ENCODE measurements at regions not wholly inside any gene's neighbourhood (a gene's known extent, or its start where the extent isn't known, plus 50 kb on each side); places are given as distances from the start of the nearest gene placed in this dataset.

DNA sequence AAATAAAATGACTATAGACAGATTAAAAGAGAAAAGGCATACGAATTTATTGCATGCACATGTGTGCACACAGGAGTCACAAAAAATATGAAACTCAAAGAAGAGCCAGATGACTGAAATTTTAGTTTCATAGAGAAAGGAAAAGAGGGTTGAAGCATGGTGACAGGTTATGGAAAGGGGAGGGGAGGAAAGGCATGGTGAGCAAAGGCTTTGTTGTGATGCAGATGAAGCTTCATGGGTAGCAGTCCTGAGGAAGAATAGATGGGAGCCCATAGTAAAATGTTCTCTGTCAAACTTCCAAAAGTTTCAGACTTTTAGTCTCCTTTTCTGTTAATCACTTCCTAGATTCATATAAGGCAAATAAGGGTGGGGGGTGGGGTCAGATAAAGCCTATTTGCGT, 612.7 kb upstream of the ATP2B1 start:
- no peak overlapping the region for H3K4me3 ChIP-seq (ENCODE audit: low read depth in 1 of 2, low read length in 2 of 2)
- DNase-seq (no peak), ATAC-seq (ENCODE audit: insufficient read depth, low read depth) (no peak)
- H3K9me3 ChIP-seq (ENCODE audit: insufficient read depth, low read length, severe bottlenecking): no peaks in the 10 kb centered on the region
- no peaks in the 10 kb centered on the region for H4K20me1 ChIP-seq (ENCODE audit: insufficient read depth, low read length)
- no peak overlapping the region for H3K9ac ChIP-seq (ENCODE audit: low read depth, low read length)
- no peak overlapping the region for H2AFZ ChIP-seq (ENCODE audit: low read depth, low read length)
- TF ChIP-seq EZH2 (IDR thresholded peaks at IDR 0.05; ENCODE audit: borderline replicate concordance, low read depth, low read length, severe bottlenecking): no peak
- TF ChIP-seq, protein P1, sequence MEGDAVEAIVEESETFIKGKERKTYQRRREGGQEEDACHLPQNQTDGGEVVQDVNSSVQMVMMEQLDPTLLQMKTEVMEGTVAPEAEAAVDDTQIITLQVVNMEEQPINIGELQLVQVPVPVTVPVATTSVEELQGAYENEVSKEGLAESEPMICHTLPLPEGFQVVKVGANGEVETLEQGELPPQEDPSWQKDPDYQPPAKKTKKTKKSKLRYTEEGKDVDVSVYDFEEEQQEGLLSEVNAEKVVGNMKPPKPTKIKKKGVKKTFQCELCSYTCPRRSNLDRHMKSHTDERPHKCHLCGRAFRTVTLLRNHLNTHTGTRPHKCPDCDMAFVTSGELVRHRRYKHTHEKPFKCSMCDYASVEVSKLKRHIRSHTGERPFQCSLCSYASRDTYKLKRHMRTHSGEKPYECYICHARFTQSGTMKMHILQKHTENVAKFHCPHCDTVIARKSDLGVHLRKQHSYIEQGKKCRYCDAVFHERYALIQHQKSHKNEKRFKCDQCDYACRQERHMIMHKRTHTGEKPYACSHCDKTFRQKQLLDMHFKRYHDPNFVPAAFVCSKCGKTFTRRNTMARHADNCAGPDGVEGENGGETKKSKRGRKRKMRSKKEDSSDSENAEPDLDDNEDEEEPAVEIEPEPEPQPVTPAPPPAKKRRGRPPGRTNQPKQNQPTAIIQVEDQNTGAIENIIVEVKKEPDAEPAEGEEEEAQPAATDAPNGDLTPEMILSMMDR (IDR thresholded peaks at IDR 0.05; ENCODE audit: borderline replicate concordance, extremely low read depth, low read length, poor library complexity, severe bottlenecking): no peak
- H3K4me2 ChIP-seq (ENCODE audit: insufficient read depth, low read length): no peak overlapping the region
- no peak overlapping the region for H3K27ac ChIP-seq (ENCODE audit: low read length)
- no peaks in the 10 kb centered on the region for H3K36me3 ChIP-seq (ENCODE audit: insufficient read depth, low read length)
- H3K79me2 ChIP-seq (ENCODE audit: insufficient read depth, low read length): no peaks in the 10 kb centered on the region
- no peaks in the 10 kb centered on the region for H3K27me3 ChIP-seq (ENCODE audit: insufficient read depth, low read length, poor library complexity)
- no peaks in the 10 kb centered on the region for H3K4me1 ChIP-seq (ENCODE audit: insufficient read depth, low read length)

DNA sequence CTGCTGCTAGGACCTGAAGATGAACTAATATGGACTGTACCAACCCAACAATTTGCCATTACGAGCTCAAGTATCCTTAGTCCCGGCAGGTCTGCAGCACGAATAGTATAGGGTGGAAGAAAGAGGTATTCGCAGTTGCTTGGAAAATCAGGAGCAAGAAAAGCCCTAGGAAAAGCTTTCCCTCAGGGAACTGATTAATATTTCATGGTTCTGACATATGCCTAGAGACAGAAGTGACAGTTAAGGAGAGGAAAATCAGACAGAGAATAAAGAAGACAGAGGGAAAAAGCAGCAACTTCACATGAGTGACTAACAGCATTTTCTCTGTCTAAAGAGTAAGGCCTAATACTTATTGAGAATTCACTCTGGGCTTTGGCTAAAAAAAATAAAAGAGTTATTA, 602.9 kb upstream of the ATP2B1 start:
- Histone ChIP-seq H3K4me1 (ENCODE audit: insufficient read depth, low read length) (no peaks in the 10 kb centered on the region), H2AFZ (ENCODE audit: low read depth, low read length) (no peak overlapping the region), H3K9me3 (ENCODE audit: insufficient read depth, low read length, severe bottlenecking) (no peaks in the 10 kb centered on the region), H3K79me2 (ENCODE audit: insufficient read depth, low read length) (no peaks in the 10 kb centered on the region), H3K4me2 (ENCODE audit: insufficient read depth, low read length) (no peak overlapping the region), H3K9ac (ENCODE audit: low read depth, low read length) (no peak overlapping the region), H3K4me3 (ENCODE audit: low read depth in 1 of 2, low read length in 2 of 2) (no peak overlapping the region), H3K27ac (ENCODE audit: low read length) (no peak overlapping the region), H4K20me1 (ENCODE audit: insufficient read depth, low read length) (no peaks in the 10 kb centered on the region), H3K36me3 (ENCODE audit: insufficient read depth, low read length) (no peaks in the 10 kb centered on the region), H3K27me3 (ENCODE audit: insufficient read depth, low read length, poor library complexity) (no peaks in the 10 kb centered on the region)
- TF ChIP-seq, protein P1 (IDR thresholded peaks at IDR 0.05; ENCODE audit: borderline replicate concordance, extremely low read depth, low read length, poor library complexity, severe bottlenecking): no peak
- no peak for TF ChIP-seq EZH2 (IDR thresholded peaks at IDR 0.05; ENCODE audit: borderline replicate concordance, low read depth, low read length, severe bottlenecking)
- ATAC-seq (ENCODE audit: insufficient read depth, low read depth) (no peak), DNase-seq (no peak)

DNA sequence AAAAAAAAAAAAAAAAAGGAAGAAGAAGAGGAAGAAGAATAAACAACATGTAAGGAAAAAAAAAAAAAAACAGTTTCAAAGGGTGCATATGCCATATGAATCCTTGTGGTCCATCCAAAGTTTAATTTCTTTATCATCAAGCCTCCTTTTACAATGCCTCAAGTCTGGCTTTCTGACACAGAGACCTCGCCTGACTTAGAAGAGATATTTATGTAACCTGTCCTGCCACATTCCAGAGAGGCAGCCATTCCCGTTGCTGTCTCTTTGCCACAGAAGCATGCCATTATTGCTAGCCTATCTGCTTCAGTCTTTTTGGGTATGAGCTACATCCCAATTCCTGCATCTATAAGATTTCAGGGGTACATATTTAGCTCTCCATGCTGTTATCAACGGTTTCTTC, 596.7 kb upstream of the ATP2B1 start:
- Histone ChIP-seq H3K79me2 (ENCODE audit: insufficient read depth, low read length) (no peaks in the 10 kb centered on the region), H3K4me3 (ENCODE audit: low read depth in 1 of 2, low read length in 2 of 2) (no peak overlapping the region), H3K4me1 (ENCODE audit: insufficient read depth, low read length) (peaks cover 5% of the 10 kb centered on the region), H3K27ac (ENCODE audit: low read length) (no peak overlapping the region), H3K9ac (ENCODE audit: low read depth, low read length) (no peak overlapping the region), H3K36me3 (ENCODE audit: insufficient read depth, low read length) (no peaks in the 10 kb centered on the region), H3K4me2 (ENCODE audit: insufficient read depth, low read length) (no peak overlapping the region), H3K27me3 (ENCODE audit: insufficient read depth, low read length, poor library complexity) (no peaks in the 10 kb centered on the region), H4K20me1 (ENCODE audit: insufficient read depth, low read length) (no peaks in the 10 kb centered on the region), H3K9me3 (ENCODE audit: insufficient read depth, low read length, severe bottlenecking) (no peaks in the 10 kb centered on the region), H2AFZ (ENCODE audit: low read depth, low read length) (no peak overlapping the region)
- ATAC-seq (ENCODE audit: insufficient read depth, low read depth) (no peak), DNase-seq (no peak)
- TF ChIP-seq, protein P1 (IDR thresholded peaks at IDR 0.05; ENCODE audit: borderline replicate concordance, extremely low read depth, low read length, poor library complexity, severe bottlenecking): no peak

DNA sequence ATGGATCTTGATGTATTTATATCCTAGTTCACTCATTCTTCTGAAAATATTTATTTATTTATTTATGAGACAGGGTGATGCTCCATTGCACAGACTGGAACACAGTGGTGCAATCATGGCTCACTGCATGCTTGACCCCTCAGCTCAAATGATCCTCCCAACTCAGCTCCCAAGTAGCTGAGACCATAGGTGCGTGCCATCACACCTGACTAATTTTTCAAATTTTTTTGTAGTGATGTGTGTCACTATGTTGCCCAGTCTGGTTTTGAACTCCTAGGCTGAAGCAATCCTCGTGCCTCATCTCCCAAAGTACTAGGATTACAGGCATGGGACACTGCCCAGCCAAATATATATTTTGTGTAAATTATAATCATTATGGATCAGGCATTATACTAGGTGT, 595.6 kb upstream of the ATP2B1 start:
- ATAC-seq (ENCODE audit: insufficient read depth, low read depth): no peak
- DNase-seq: no peak
- Histone ChIP-seq H3K9me3 (ENCODE audit: insufficient read depth, low read length, severe bottlenecking) (no peaks in the 10 kb centered on the region), H3K4me1 (ENCODE audit: insufficient read depth, low read length) (peaks cover 16% of the 10 kb centered on the region), H3K36me3 (ENCODE audit: insufficient read depth, low read length) (no peaks in the 10 kb centered on the region), H3K9ac (ENCODE audit: low read depth, low read length) (no peak overlapping the region), H3K27me3 (ENCODE audit: insufficient read depth, low read length, poor library complexity) (no peaks in the 10 kb centered on the region), H4K20me1 (ENCODE audit: insufficient read depth, low read length) (no peaks in the 10 kb centered on the region), H2AFZ (ENCODE audit: low read depth, low read length) (no peak overlapping the region), H3K27ac (ENCODE audit: low read length) (no peak overlapping the region), H3K79me2 (ENCODE audit: insufficient read depth, low read length) (no peaks in the 10 kb centered on the region), H3K4me3 (ENCODE audit: low read depth in 1 of 2, low read length in 2 of 2) (no peak overlapping the region), H3K4me2 (ENCODE audit: insufficient read depth, low read length) (no peak overlapping the region)
- TF ChIP-seq, protein P1 (IDR thresholded peaks at IDR 0.05; ENCODE audit: borderline replicate concordance, extremely low read depth, low read length, poor library complexity, severe bottlenecking): no peak
- no peak for TF ChIP-seq EZH2 (IDR thresholded peaks at IDR 0.05; ENCODE audit: borderline replicate concordance, low read depth, low read length, severe bottlenecking)
